ENCODE measurements at regions not wholly inside any gene's neighbourhood (a gene's known extent, or its start where the extent isn't known, plus 50 kb on each side); places are given as distances from the start of the nearest gene placed in this dataset.
A peak's percentile ranks its signal among the peaks of the same experiment; 100 is the strongest.

DNA sequence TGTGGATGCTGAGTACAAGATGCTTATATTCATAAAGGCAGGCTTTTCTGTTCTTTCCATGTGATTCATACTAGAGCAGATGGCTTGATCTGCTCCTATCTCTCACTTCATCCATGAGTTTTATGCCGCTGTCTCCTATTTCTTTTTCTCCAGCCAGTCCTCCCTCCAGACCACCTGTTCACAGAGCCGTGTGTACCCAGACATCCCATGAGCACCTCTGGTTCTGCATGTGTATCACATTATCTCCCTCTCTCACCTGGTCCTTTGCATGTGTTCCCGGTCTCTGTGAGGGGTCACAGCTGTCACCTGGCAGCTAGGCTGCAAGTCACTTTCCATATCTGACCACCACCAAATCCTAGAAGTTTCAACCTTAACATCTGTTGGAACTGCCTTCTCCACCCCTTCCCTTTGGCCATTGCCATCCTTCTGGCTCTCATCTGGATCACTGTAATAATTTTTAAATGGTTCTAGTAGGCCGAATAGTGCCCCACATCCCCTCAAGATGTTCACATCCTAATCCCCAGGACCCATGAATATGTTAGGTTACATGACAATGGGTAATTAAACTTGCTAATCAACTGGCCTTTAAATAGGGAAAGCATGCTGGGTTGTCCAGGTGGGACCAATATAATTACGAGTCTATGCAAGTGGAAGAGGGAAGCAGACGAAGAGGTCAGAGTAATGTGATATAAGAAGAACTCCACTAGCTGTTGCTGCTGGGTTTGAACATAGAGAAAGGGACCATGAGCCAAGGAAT lies 168.1 kb downstream of the SNAPC1 start (continued):
- TF ChIP-seq, protein P1, sequence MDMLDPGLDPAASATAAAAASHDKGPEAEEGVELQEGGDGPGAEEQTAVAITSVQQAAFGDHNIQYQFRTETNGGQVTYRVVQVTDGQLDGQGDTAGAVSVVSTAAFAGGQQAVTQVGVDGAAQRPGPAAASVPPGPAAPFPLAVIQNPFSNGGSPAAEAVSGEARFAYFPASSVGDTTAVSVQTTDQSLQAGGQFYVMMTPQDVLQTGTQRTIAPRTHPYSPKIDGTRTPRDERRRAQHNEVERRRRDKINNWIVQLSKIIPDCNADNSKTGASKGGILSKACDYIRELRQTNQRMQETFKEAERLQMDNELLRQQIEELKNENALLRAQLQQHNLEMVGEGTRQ (IDR thresholded peaks at IDR 0.05; ENCODE audit: low read depth, low read length), result no peak

DNA sequence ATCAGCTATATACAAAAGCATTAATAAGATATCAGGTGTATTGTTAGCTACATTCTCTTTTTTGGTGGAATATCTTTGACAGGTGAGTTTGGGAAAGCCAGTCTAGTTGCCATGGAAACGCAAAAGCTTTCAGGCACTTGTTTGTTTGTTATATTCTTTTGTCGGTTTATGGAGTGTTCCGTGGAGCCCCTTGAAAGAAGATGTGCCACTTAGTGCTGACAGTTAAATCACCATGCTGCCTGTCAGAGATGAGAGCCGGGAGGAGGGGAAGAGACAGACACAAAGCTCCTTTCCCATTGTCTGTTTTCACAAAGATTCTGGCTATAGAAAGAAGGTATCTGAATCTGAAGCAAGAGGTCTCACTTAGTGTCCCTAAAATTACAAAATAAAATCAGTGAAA lies 170.8 kb downstream of the SNAPC1 start:
- Histone ChIP-seq H3K4me3 (ENCODE audit: insufficient read depth, low read depth, low read length) (no peak overlapping the region), H3K14ac (replicated peaks; ENCODE audit: low read depth, low read length) (peak overlapping the region; percentile 29), H3K4ac (ENCODE audit: low read depth, low read length) (peak overlapping the region; percentile 94; the same call in 1 of the 2 replicates), H3K23ac (ENCODE audit: low read depth, low read length) (no peak overlapping the region; the same call in 1 of the 2 replicates), H2AFZ (replicated peaks; ENCODE audit: low read length, poor library complexity) (no peak overlapping the region), H4K91ac (ENCODE audit: insufficient read depth, low read depth, low read length) (no peak overlapping the region), H3K27me3 (ENCODE audit: control insufficient read depth, insufficient read depth, low read length) (no peaks in the 10 kb centered on the region), H3K4me2 (ENCODE audit: low read depth, low read length) (no peak overlapping the region), H3K56ac (ENCODE audit: extremely low read depth, insufficient read depth, low read length) (no peak overlapping the region), H2AK5ac (ENCODE audit: low read depth, low read length) (no peak overlapping the region), H2AK9ac (replicated peaks; ENCODE audit: low read depth, low read length, poor library complexity) (no peak overlapping the region), H4K5ac (ENCODE audit: low read depth, low read length) (peak overlapping the region; percentile 79; the same call in 1 of the 2 replicates), H3K79me1 (ENCODE audit: low read depth in 1 of 2, low read length in 2 of 2) (peaks cover 18 to 23% of the 10 kb centered on the region in 2 experiments), H3K9ac (ENCODE audit: low read depth, low read length) (no peak overlapping the region), H3K4me1 (ENCODE audit: control insufficient read depth, insufficient read depth, low read length) (peaks cover 18% of the 10 kb centered on the region), H3K18ac (ENCODE audit: low read depth, low read length) (peak overlapping the region; percentile 93; the same call in 1 of the 2 replicates), H2BK20ac (ENCODE audit: low read depth, low read length) (peak overlapping the region; percentile 71), H4K8ac (ENCODE audit: low read depth in 2 of 2, low read length in 2 of 2) (peak overlapping the region in 1 of 2 experiments; percentile 93; a peak in 1 of 4 replicates), H3K9me3 (ENCODE audit: control insufficient read depth, insufficient read depth, low read length) (no peaks in the 10 kb centered on the region), H3K9me1 (ENCODE audit: insufficient read depth, low read length) (0 out of 2 replicates have a peak, but pooled peaks cover 4% of the 10 kb centered on the region), H4K20me1 (ENCODE audit: insufficient read depth, low read length) (no peaks in the 10 kb centered on the region), H2BK120ac (ENCODE audit: low read depth, low read length) (peak overlapping the region; percentile 73), H2BK15ac (ENCODE audit: low read depth, low read length) (peak overlapping the region; percentile 88; the same call in 2 of the 3 replicates), H2BK5ac (ENCODE audit: low read depth, low read length, poor library complexity, severe bottlenecking) (peak overlapping the region; percentile 80), H3K27ac (ENCODE audit: insufficient read depth, low read length) (no peak overlapping the region), H3K36me3 (ENCODE audit: control insufficient read depth, insufficient read depth, low read length) (no peaks in the 10 kb centered on the region)
- WGBS, 2 experiments (ENCODE audit: extremely low coverage in 2 of 2, insufficient read length in 1 of 2), result no CpG with 5 or more reads among the region's 4 CpGs
- ChIA-PET CTCF (interaction anchor here (0.7 to 1.3 kb wide), 3 partner anchors 8 to 139 kb away, joined by 3 to 4 read pairs (median 3); no protein-coding TSS in a partner anchor), POLR2A (ENCODE audit: unreplicated experiment) (no interaction called here)
- no peak for ATAC-seq (ENCODE audit: low read depth)
- intact Hi-C loops (cut with micrococcal nuclease) (no loop called here), dilution Hi-C loops (cut with HindIII; ENCODE audit: low sequenced_read_pairs, unreplicated experiment) (no loop called here), in situ Hi-C loops (cut with MboI; ENCODE audit: low sequenced_read_pairs) (no loop called here)
- no TSS peak for BruUV-seq (replicated peaks)
- no peak for DNase-seq
- TF ChIP-seq CHD1 (IDR thresholded peaks at IDR 0.05; ENCODE audit: low read depth, low read length) (no peak), SMC3 (IDR thresholded peaks at IDR 0.05; ENCODE audit: low read depth, low read length) (no peak), BHLHE40 (IDR thresholded peaks at IDR 0.05; ENCODE audit: low read depth, low read length) (no peak), MXI1 (IDR thresholded peaks at IDR 0.05; ENCODE audit: borderline replicate concordance, low read depth, low read length) (no peak), CEBPB (IDR thresholded peaks at IDR 0.05; ENCODE audit: low read depth, low read length) (no peak), RFX5 (IDR thresholded peaks at IDR 0.05; ENCODE audit: low read depth, low read length) (no peak), RAD21 (IDR thresholded peaks at IDR 0.05; ENCODE audit: low read length) (no peak)
- TF ChIP-seq, protein P2, sequence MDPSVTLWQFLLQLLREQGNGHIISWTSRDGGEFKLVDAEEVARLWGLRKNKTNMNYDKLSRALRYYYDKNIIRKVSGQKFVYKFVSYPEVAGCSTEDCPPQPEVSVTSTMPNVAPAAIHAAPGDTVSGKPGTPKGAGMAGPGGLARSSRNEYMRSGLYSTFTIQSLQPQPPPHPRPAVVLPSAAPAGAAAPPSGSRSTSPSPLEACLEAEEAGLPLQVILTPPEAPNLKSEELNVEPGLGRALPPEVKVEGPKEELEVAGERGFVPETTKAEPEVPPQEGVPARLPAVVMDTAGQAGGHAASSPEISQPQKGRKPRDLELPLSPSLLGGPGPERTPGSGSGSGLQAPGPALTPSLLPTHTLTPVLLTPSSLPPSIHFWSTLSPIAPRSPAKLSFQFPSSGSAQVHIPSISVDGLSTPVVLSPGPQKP (IDR thresholded peaks at IDR 0.05; ENCODE audit: borderline replicate concordance, low read depth, low read length), result no peak
- TF ChIP-seq, protein P1 (IDR thresholded peaks at IDR 0.05; ENCODE audit: low read depth, low read length), result no peak
- TF ChIP-seq, protein P3, sequence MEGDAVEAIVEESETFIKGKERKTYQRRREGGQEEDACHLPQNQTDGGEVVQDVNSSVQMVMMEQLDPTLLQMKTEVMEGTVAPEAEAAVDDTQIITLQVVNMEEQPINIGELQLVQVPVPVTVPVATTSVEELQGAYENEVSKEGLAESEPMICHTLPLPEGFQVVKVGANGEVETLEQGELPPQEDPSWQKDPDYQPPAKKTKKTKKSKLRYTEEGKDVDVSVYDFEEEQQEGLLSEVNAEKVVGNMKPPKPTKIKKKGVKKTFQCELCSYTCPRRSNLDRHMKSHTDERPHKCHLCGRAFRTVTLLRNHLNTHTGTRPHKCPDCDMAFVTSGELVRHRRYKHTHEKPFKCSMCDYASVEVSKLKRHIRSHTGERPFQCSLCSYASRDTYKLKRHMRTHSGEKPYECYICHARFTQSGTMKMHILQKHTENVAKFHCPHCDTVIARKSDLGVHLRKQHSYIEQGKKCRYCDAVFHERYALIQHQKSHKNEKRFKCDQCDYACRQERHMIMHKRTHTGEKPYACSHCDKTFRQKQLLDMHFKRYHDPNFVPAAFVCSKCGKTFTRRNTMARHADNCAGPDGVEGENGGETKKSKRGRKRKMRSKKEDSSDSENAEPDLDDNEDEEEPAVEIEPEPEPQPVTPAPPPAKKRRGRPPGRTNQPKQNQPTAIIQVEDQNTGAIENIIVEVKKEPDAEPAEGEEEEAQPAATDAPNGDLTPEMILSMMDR (conservative IDR thresholded peaks at IDR 0.05; ENCODE audit: low read depth, low read length), result no peak

Data from IMR-90 (cell line).